ENCODE measurements at regions not wholly inside any gene's neighbourhood (a gene's known extent, or its start where the extent isn't known, plus 50 kb on each side); places are given as distances from the start of the nearest gene placed in this dataset.

DNA sequence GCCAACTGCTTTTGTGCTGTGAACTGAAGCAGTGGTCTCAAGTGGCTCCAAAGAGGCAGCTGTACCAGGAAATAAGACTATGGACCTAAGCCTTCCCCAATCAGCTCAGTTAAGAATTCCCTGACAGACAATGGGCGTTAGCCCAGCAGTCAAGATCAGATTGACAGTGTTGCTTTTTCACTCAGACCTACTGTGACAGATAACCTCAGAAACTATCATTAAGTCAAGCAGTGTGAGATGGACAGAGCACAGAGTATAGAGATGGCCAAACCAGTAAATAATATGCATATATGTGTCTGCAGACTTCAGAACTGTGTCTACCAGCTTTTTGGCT is 215.3 kb downstream of the ZFP36L2 start:
- no peaks in the 10 kb centered on the region for H3K79me2 ChIP-seq (ENCODE audit: insufficient read depth)
- H3K4me1 ChIP-seq (ENCODE audit: insufficient read depth): no peaks in the 10 kb centered on the region
- H4K20me1 ChIP-seq (ENCODE audit: insufficient read depth): no peaks in the 10 kb centered on the region
- H3K27ac ChIP-seq: no peak overlapping the region
- H3K27me3 ChIP-seq (replicated peaks; ENCODE audit: insufficient read depth): no peaks in the 10 kb centered on the region
- no peak overlapping the region for H3K4me3 ChIP-seq
- H2AFZ ChIP-seq: no peak overlapping the region
- H3K9me2 ChIP-seq (ENCODE audit: insufficient read depth): no peaks in the 10 kb centered on the region
- H3K4me2 ChIP-seq (ENCODE audit: unreplicated experiment): no peak overlapping the region
- no peaks in the 10 kb centered on the region for H3K9me3 ChIP-seq (ENCODE audit: low read depth)
- no peak for DNase-seq
- H3F3A ChIP-seq (ENCODE audit: insufficient read depth): no peaks in the 10 kb centered on the region
- no peak overlapping the region for H3K9ac ChIP-seq
- WGBS, 2 experiments (ENCODE audit: low coverage in 1 of 2, low lambda C conversion rate in 2 of 2, missing lambda C conversion rate in 2 of 2): 86 to 90% methylated on average over 1 of the region's 1 CpG
- TF ChIP-seq EZH2phosphoT487 (IDR thresholded peaks at IDR 0.05; ENCODE audit: insufficient read depth, low read depth): no peak
- no peak for TF ChIP-seq EZH2 (IDR thresholded peaks at IDR 0.05; ENCODE audit: insufficient read depth, poor library complexity, severe bottlenecking)
- in situ Hi-C loops (cut with MboI): no loop called here
- no peaks in the 10 kb centered on the region for H3K36me3 ChIP-seq (ENCODE audit: low read depth)

DNA sequence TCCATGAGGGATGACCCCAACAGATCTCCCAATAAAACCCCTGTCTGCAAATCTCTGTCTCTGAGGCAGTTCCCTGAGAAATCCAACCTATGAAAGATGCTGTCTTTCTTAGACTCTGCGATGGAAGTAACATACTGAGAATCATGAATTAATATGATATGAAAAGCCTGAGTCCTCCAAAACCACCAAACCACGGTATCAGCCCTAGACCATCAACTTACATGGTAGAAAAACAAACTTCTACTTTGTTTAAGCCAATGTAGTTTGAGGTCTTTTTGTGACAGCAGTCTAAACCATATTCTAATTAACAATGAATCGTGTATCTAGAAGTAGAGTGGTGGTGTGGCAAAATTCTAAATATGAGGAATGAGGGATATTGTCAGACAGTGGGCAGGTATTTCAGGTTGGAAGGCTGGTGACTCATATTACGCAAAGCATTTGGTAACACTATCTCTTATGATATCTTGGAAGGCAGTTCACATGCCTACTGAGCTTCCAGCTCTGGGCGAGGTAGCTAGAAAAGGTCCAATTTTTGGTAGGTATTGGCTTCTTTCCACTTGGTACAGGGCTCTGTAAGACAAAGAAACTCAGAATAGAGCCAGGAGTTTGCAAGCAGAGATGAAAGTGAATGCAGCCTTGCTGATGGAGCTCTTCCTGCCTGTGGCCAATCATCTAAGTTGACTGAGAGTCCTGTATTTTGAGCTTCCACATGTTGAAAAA is 215.8 kb downstream of the ZFP36L2 start:
- H3K4me2 ChIP-seq (ENCODE audit: unreplicated experiment): no peak overlapping the region
- H3K9me2 ChIP-seq (ENCODE audit: insufficient read depth): no peaks in the 10 kb centered on the region
- in situ Hi-C loops (cut with MboI): no loop called here
- H3K36me3 ChIP-seq (ENCODE audit: low read depth): no peaks in the 10 kb centered on the region
- no peaks in the 10 kb centered on the region for H3K79me2 ChIP-seq (ENCODE audit: insufficient read depth)
- DNase-seq: no peak
- H4K20me1 ChIP-seq (ENCODE audit: insufficient read depth): no peaks in the 10 kb centered on the region
- H3K27me3 ChIP-seq (replicated peaks; ENCODE audit: insufficient read depth): no peaks in the 10 kb centered on the region
- H3K9ac ChIP-seq: no peak overlapping the region
- no peak overlapping the region for H2AFZ ChIP-seq
- no peak overlapping the region for H3K27ac ChIP-seq
- no peak overlapping the region for H3K4me3 ChIP-seq
- H3K9me3 ChIP-seq (ENCODE audit: low read depth): no peaks in the 10 kb centered on the region
- 78 to 85% methylated on average over 5 of the region's 5 CpGs for WGBS, 2 experiments (ENCODE audit: low coverage in 1 of 2, low lambda C conversion rate in 2 of 2, missing lambda C conversion rate in 2 of 2)
- no peaks in the 10 kb centered on the region for H3F3A ChIP-seq (ENCODE audit: insufficient read depth)
- TF ChIP-seq EZH2phosphoT487 (IDR thresholded peaks at IDR 0.05; ENCODE audit: insufficient read depth, low read depth): no peak
- TF ChIP-seq EZH2 (IDR thresholded peaks at IDR 0.05; ENCODE audit: insufficient read depth, poor library complexity, severe bottlenecking): no peak
- no peaks in the 10 kb centered on the region for H3K4me1 ChIP-seq (ENCODE audit: insufficient read depth)

DNA sequence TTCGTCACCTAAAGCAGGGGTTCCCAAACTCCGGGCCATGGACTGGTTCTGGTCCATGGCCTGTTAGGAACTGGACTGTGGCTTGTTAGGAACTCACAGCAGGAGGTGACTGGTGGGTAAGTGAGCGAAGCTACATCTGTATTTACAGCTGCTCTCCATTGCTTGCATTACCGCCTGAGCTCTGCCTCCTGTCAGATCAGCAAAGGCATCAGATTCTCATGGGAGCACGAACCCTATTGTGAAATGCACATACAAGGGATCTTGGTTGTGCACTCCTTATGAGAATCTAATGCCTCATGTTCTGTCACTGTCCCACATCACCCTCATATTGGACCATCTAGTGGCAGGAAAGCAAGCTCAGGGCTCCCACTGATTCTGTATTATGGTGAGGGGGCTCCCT is 217.0 kb downstream of the ZFP36L2 start:
- Histone ChIP-seq H3K36me3 (ENCODE audit: low read depth) (no peaks in the 10 kb centered on the region), H3K4me3 (no peak overlapping the region), H3K4me1 (ENCODE audit: insufficient read depth) (no peaks in the 10 kb centered on the region), H3F3A (ENCODE audit: insufficient read depth) (no peaks in the 10 kb centered on the region), H3K9me2 (ENCODE audit: insufficient read depth) (no peaks in the 10 kb centered on the region), H2AFZ (no peak overlapping the region), H3K79me2 (ENCODE audit: insufficient read depth) (no peaks in the 10 kb centered on the region), H3K4me2 (ENCODE audit: unreplicated experiment) (no peak overlapping the region), H3K27ac (no peak overlapping the region), H4K20me1 (ENCODE audit: insufficient read depth) (no peaks in the 10 kb centered on the region), H3K9ac (no peak overlapping the region), H3K9me3 (ENCODE audit: low read depth) (no peaks in the 10 kb centered on the region), H3K27me3 (replicated peaks; ENCODE audit: insufficient read depth) (no peaks in the 10 kb centered on the region)
- TF ChIP-seq EZH2 (IDR thresholded peaks at IDR 0.05; ENCODE audit: insufficient read depth, poor library complexity, severe bottlenecking): no peak
- TF ChIP-seq EZH2phosphoT487 (IDR thresholded peaks at IDR 0.05; ENCODE audit: insufficient read depth, low read depth): no peak
- in situ Hi-C loops (cut with MboI): no loop called here
- no peak for DNase-seq
- WGBS, 2 experiments (ENCODE audit: low coverage in 1 of 2, low lambda C conversion rate in 2 of 2, missing lambda C conversion rate in 2 of 2): 79 to 81% methylated on average over 5 of the region's 5 CpGs

DNA sequence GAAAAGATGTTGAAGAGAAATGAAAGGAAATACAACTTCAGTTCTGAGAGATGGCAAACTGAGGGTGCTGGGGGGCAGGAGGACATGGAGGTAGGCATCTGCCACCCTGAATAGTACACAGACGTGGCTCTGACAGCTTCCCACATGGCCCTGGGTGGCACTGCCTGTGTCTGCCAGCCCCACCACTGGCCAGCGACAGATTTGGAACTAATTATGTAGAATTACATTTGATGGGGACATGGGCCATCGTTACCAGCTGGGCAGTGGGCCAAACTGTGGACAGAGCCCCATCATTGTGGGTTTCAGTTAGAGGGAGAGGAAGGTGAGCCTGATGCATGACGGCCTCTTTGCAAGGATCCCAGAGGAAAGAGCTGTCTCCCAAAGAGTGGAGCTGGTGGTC is 216.0 kb upstream of the HAAO start:
- Histone ChIP-seq H3K79me2 (ENCODE audit: insufficient read depth) (no peaks in the 10 kb centered on the region), H3K9ac (no peak overlapping the region), H3K4me1 (ENCODE audit: insufficient read depth) (no peaks in the 10 kb centered on the region), H3K27ac (no peak overlapping the region), H4K20me1 (ENCODE audit: insufficient read depth) (no peaks in the 10 kb centered on the region), H3K27me3 (replicated peaks; ENCODE audit: insufficient read depth) (no peaks in the 10 kb centered on the region), H3K4me3 (no peak overlapping the region), H3K36me3 (ENCODE audit: low read depth) (no peaks in the 10 kb centered on the region), H3K9me2 (ENCODE audit: insufficient read depth) (no peaks in the 10 kb centered on the region), H2AFZ (no peak overlapping the region), H3K9me3 (ENCODE audit: low read depth) (no peaks in the 10 kb centered on the region), H3F3A (ENCODE audit: insufficient read depth) (no peaks in the 10 kb centered on the region), H3K4me2 (ENCODE audit: unreplicated experiment) (no peak overlapping the region)
- in situ Hi-C loops (cut with MboI): no loop called here
- WGBS, 2 experiments (ENCODE audit: low coverage in 1 of 2, low lambda C conversion rate in 2 of 2, missing lambda C conversion rate in 2 of 2): 57 to 64% methylated on average over 4 of the region's 4 CpGs
- no peak for DNase-seq
- no peak for TF ChIP-seq EZH2 (IDR thresholded peaks at IDR 0.05; ENCODE audit: insufficient read depth, poor library complexity, severe bottlenecking)
- TF ChIP-seq EZH2phosphoT487 (IDR thresholded peaks at IDR 0.05; ENCODE audit: insufficient read depth, low read depth): no peak

DNA sequence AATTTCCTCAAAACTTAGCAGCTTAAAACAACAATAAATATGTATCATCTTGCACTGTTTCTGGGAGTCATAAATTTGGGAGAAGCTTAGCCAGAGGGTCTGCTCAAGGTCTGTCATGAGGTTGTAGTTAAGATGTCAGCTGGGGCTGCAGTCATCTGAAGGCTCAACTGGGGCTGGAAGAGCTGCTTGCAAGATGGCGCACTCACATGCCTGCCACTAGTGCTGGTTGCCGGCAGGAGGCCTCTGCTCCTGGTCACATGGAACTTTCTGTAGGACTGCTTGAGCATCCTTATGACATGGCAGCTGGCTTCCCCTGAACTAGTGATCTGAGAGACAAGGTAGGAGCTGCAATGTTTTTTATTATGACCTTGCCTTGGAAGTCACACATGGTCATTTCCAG is 215.5 kb upstream of the HAAO start:
- Histone ChIP-seq H3K36me3 (ENCODE audit: low read depth) (no peaks in the 10 kb centered on the region), H3K4me2 (ENCODE audit: unreplicated experiment) (no peak overlapping the region), H3F3A (ENCODE audit: insufficient read depth) (no peaks in the 10 kb centered on the region), H3K9me3 (ENCODE audit: low read depth) (no peaks in the 10 kb centered on the region), H3K27ac (no peak overlapping the region), H3K9ac (no peak overlapping the region), H3K79me2 (ENCODE audit: insufficient read depth) (no peaks in the 10 kb centered on the region), H3K4me1 (ENCODE audit: insufficient read depth) (no peaks in the 10 kb centered on the region), H4K20me1 (ENCODE audit: insufficient read depth) (no peaks in the 10 kb centered on the region), H2AFZ (no peak overlapping the region), H3K4me3 (no peak overlapping the region), H3K9me2 (ENCODE audit: insufficient read depth) (no peaks in the 10 kb centered on the region), H3K27me3 (replicated peaks; ENCODE audit: insufficient read depth) (no peaks in the 10 kb centered on the region)
- no peak for DNase-seq
- WGBS, 2 experiments (ENCODE audit: low coverage in 1 of 2, low lambda C conversion rate in 2 of 2, missing lambda C conversion rate in 2 of 2): 70 to 79% methylated on average over 2 of the region's 2 CpGs
- in situ Hi-C loops (cut with MboI): no loop called here
- TF ChIP-seq EZH2 (IDR thresholded peaks at IDR 0.05; ENCODE audit: insufficient read depth, poor library complexity, severe bottlenecking) (no peak), EZH2phosphoT487 (IDR thresholded peaks at IDR 0.05; ENCODE audit: insufficient read depth, low read depth) (no peak)
